ENCODE measurements at regions not wholly inside any gene's neighbourhood (a gene's known extent, or its start where the extent isn't known, plus 50 kb on each side); places are given as distances from the start of the nearest gene placed in this dataset.

DNA sequence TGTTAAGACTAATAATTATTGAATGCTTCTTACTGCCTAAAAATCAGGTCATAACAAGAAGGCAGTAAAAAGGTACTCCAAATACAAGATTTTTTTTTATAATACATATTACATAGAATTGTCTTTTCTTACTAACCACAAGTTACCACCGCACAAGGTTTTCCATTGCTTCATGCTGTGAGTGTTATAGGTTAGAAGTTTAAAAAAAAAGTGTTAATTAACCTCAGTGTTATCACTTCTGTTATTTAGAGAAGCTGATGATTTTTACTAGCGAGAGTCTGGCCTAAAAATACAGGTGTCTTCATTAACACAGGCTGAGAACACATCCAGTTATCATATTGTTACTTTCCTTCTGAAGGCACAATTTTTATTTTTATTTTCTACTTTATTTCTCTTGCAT lies 1281.9 kb upstream of the CELF2 start:
- intact Hi-C loops (cut with micrococcal nuclease) = no loop called here
- H3K4me1 ChIP-seq (ENCODE audit: control insufficient read depth, extremely low read depth, insufficient read depth, low read length) = no peaks in the 10 kb centered on the region
- ChIA-PET CTCF (interaction anchor here (0.6 kb wide), 1 partner anchor 95 kb away, joined by 3 read pairs; no protein-coding TSS in a partner anchor), POLR2A (no interaction called here)
- H3K27ac ChIP-seq (ENCODE audit: insufficient read depth, low read depth, low read length) = no peak overlapping the region
- H3K9me3 ChIP-seq (replicated peaks; ENCODE audit: control insufficient read depth, insufficient read depth, low read length) = no peaks in the 10 kb centered on the region
- H3K9ac ChIP-seq (replicated peaks; ENCODE audit: extremely low read depth, insufficient read depth, low read length) = no peak overlapping the region
- H3K27me3 ChIP-seq (ENCODE audit: control insufficient read depth in 2 of 2, insufficient read depth in 2 of 2, low read length in 2 of 2) = no peaks in the 10 kb centered on the region
- H3K4me2 ChIP-seq (ENCODE audit: insufficient read depth, low read length) = no peak overlapping the region
- BruUV-seq (replicated peaks) = no TSS peak
- no peaks in the 10 kb centered on the region for H4K20me1 ChIP-seq (replicated peaks; ENCODE audit: control insufficient read depth, extremely low read depth, insufficient read depth, low read length)
- H3K36me3 ChIP-seq (ENCODE audit: control insufficient read depth in 2 of 2, extremely low read depth in 1 of 2, insufficient read depth in 2 of 2, low read length in 2 of 2) = no peaks in the 10 kb centered on the region
- TF ChIP-seq FOS (IDR thresholded peaks at IDR 0.05; ENCODE audit: borderline replicate concordance, insufficient read depth, low read length) = no peak
- no peak overlapping the region for H3K4me3 ChIP-seq (replicated peaks in 1 of 3; ENCODE audit: insufficient read depth in 1 of 3, low read depth in 1 of 3, low read length in 3 of 3)
- H3K79me2 ChIP-seq (ENCODE audit: control insufficient read depth, insufficient read depth, low read length) = no peaks in the 10 kb centered on the region
- no peak overlapping the region for H2AFZ ChIP-seq (ENCODE audit: low read depth, low read length)
- no peak for FAIRE-seq
- DNase-seq (ENCODE audit: low read depth, low spot score) = no peak
- no peaks in the 10 kb centered on the region for H3K9me1 ChIP-seq (replicated peaks; ENCODE audit: control insufficient read depth, extremely low read depth, insufficient read depth, low read length)
- dilution Hi-C loops (cut with MboI; ENCODE audit: extremely low pct_ligation_motif_present, low sequenced_read_pairs) = no loop called here

DNA sequence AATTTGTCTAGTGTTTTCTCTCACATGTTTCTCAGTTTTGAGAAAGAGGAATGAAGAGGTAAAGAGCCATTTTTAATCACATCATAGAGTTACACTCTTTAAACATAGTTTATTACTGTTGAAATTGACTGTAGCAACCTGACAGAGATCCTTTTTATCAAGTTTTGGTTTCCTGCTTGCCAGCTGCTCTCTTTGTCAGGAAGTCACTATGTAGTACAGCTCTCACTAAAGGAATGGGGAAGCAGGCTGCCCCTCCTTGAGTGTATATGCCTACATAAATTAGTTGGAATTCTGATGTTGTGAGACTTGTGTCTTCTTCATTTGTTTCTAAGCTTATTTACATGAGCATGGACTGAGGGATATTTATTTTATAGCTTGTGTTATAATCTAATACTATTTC lies 1274.0 kb upstream of the CELF2 start:
- intact Hi-C loops (cut with micrococcal nuclease) (no loop called here), dilution Hi-C loops (cut with MboI; ENCODE audit: extremely low pct_ligation_motif_present, low sequenced_read_pairs) (no loop called here)
- H3K36me3 ChIP-seq (ENCODE audit: control insufficient read depth in 2 of 2, extremely low read depth in 1 of 2, insufficient read depth in 2 of 2, low read length in 2 of 2) = no peaks in the 10 kb centered on the region
- no peak overlapping the region for H3K9ac ChIP-seq (replicated peaks; ENCODE audit: extremely low read depth, insufficient read depth, low read length)
- H3K4me2 ChIP-seq (ENCODE audit: insufficient read depth, low read length) = no peak overlapping the region
- H4K20me1 ChIP-seq (replicated peaks; ENCODE audit: control insufficient read depth, extremely low read depth, insufficient read depth, low read length) = no peaks in the 10 kb centered on the region
- H3K4me3 ChIP-seq (replicated peaks in 1 of 3; ENCODE audit: insufficient read depth in 1 of 3, low read depth in 1 of 3, low read length in 3 of 3) = no peak overlapping the region
- FAIRE-seq (no peak), DNase-seq (ENCODE audit: low read depth, low spot score) (no peak)
- no TSS peak for BruUV-seq (replicated peaks)
- TF ChIP-seq, protein P1, sequence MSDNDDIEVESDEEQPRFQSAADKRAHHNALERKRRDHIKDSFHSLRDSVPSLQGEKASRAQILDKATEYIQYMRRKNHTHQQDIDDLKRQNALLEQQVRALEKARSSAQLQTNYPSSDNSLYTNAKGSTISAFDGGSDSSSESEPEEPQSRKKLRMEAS (IDR thresholded peaks at IDR 0.05; ENCODE audit: insufficient read depth, insufficient read length) = no peak
- TF ChIP-seq MYC (IDR thresholded peaks at IDR 0.05; ENCODE audit: low read depth, low read length) (no peak), POLR2AphosphoS5 (IDR thresholded peaks at IDR 0.05; ENCODE audit: insufficient read depth, low read depth, low read length) (no peak), FOS (IDR thresholded peaks at IDR 0.05; ENCODE audit: borderline replicate concordance, insufficient read depth, low read length) (no peak), POLR2A (IDR thresholded peaks at IDR 0.05; ENCODE audit: low read depth, low read length) (no peak), GATA2 (IDR thresholded peaks at IDR 0.05; ENCODE audit: insufficient read depth, insufficient read length, low read depth, low read length) (no peak), JUN (IDR thresholded peaks at IDR 0.05; ENCODE audit: borderline replicate concordance, insufficient read depth, insufficient read length, low read depth) (no peak), EZH2 (IDR thresholded peaks at IDR 0.05; ENCODE audit: borderline replicate concordance, low read depth, low read length, severe bottlenecking) (no peak)
- TF ChIP-seq, protein P2, sequence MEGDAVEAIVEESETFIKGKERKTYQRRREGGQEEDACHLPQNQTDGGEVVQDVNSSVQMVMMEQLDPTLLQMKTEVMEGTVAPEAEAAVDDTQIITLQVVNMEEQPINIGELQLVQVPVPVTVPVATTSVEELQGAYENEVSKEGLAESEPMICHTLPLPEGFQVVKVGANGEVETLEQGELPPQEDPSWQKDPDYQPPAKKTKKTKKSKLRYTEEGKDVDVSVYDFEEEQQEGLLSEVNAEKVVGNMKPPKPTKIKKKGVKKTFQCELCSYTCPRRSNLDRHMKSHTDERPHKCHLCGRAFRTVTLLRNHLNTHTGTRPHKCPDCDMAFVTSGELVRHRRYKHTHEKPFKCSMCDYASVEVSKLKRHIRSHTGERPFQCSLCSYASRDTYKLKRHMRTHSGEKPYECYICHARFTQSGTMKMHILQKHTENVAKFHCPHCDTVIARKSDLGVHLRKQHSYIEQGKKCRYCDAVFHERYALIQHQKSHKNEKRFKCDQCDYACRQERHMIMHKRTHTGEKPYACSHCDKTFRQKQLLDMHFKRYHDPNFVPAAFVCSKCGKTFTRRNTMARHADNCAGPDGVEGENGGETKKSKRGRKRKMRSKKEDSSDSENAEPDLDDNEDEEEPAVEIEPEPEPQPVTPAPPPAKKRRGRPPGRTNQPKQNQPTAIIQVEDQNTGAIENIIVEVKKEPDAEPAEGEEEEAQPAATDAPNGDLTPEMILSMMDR (IDR thresholded peaks at IDR 0.05; ENCODE audit: extremely low read depth in 1 of 2, insufficient read depth in 1 of 2, low read depth in 1 of 2, low read length in 2 of 2) = no peak
- no peak overlapping the region for H3K27ac ChIP-seq (ENCODE audit: insufficient read depth, low read depth, low read length)
- no peaks in the 10 kb centered on the region for H3K4me1 ChIP-seq (ENCODE audit: control insufficient read depth, extremely low read depth, insufficient read depth, low read length)
- no peaks in the 10 kb centered on the region for H3K79me2 ChIP-seq (ENCODE audit: control insufficient read depth, insufficient read depth, low read length)
- H3K27me3 ChIP-seq (ENCODE audit: control insufficient read depth in 2 of 2, insufficient read depth in 2 of 2, low read length in 2 of 2) = no peaks in the 10 kb centered on the region
- CTCF ChIA-PET = no interaction called here
- no peaks in the 10 kb centered on the region for H3K9me1 ChIP-seq (replicated peaks; ENCODE audit: control insufficient read depth, extremely low read depth, insufficient read depth, low read length)
- POLR2A ChIA-PET = no interaction called here
- H3K9me3 ChIP-seq (replicated peaks; ENCODE audit: control insufficient read depth, insufficient read depth, low read length) = no peaks in the 10 kb centered on the region
- H2AFZ ChIP-seq (ENCODE audit: low read depth, low read length) = no peak overlapping the region

Measured in endothelial cell of umbilical vein (primary cell).